ENCODE measurements at regions not wholly inside any gene's neighbourhood (a gene's known extent, or its start where the extent isn't known, plus 50 kb on each side); places are given as distances from the start of the nearest gene placed in this dataset.

GRCh38 chr10:108051218-108051617, 886.7 kb upstream of the SORCS1 start:
- TF ChIP-seq CTCF (conservative IDR thresholded peaks at IDR 0.05 in 1 of 2, IDR thresholded peaks at IDR 0.05 in 1 of 2; ENCODE audit: low read depth in 1 of 2, low read length in 2 of 2) (no peak), EZH2 (IDR thresholded peaks at IDR 0.05; ENCODE audit: low read length, missing control alignments) (no peak)

Measured in fibroblast of lung (primary cell).